AG09319 (cell line): ENCODE measurements at regions not wholly inside any gene's neighbourhood (a gene's known extent, or its start where the extent isn't known, plus 50 kb on each side); places are given as distances from the start of the nearest gene placed in this dataset.
"Not testable (repeated sequence)": the region's sequence is repeated elsewhere in the genome, so short reads cannot be mapped to it uniquely, and the experiment has no call there.

ENCODE experiments used
- DNase-seq: peaks from one replicate; pipeline ENCODE4 v3.0.0-alpha.2; 2010; ENCODE audit warnings: low read depth; ENCODE audit errors: extremely low read depth
- TF ChIP-seq, protein P1 (sequence below): IDR thresholded peaks from 2 replicates; pipeline ENCODE4 v1.5.1; 2011; ENCODE audit warnings: low read depth, mild to moderate bottlenecking, inconsistent platforms, low read length, moderate library complexity

DNA sequence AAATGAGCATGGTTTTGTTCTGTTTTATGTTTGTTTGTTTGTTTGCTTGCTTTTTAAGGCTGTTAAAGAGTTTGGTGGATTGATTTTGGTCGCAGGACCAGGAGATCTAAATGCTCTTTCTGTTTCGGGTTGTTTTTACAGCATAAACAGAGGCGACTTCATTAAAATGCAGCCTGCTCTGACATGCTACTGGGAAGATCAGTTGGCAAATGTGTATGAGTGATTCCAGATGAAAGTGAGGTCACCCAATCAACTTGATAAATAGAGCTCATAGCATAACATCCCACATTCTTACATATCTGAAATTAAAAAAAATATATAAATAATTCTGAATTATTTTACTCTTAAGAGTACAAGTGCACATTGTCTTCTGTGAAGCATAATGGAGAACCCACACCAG is 947.7 kb downstream of the GALC start:
- TF ChIP-seq, protein P1, sequence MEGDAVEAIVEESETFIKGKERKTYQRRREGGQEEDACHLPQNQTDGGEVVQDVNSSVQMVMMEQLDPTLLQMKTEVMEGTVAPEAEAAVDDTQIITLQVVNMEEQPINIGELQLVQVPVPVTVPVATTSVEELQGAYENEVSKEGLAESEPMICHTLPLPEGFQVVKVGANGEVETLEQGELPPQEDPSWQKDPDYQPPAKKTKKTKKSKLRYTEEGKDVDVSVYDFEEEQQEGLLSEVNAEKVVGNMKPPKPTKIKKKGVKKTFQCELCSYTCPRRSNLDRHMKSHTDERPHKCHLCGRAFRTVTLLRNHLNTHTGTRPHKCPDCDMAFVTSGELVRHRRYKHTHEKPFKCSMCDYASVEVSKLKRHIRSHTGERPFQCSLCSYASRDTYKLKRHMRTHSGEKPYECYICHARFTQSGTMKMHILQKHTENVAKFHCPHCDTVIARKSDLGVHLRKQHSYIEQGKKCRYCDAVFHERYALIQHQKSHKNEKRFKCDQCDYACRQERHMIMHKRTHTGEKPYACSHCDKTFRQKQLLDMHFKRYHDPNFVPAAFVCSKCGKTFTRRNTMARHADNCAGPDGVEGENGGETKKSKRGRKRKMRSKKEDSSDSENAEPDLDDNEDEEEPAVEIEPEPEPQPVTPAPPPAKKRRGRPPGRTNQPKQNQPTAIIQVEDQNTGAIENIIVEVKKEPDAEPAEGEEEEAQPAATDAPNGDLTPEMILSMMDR: no peak
- no peak for DNase-seq

DNA sequence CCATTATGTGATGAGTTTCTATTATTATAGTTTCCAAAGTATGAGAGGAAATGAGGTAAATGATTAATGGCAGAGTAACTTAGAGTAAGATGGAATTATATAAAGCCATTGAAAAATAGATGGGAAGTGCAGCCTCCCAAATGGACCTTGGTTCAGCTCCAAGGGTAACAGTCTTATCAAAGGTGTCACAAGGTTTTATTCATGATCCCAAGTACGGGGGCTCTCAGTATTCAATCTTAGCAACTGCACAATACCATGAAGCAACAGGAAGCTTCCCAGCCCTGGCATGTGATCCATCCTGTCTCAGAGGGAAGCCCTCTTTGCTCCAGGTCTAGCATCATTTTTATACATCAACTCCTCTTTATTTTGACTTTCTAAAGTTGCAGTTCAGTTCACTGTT is 948.2 kb downstream of the GALC start:
- TF ChIP-seq, protein P1: no peak
- no peak for DNase-seq

DNA sequence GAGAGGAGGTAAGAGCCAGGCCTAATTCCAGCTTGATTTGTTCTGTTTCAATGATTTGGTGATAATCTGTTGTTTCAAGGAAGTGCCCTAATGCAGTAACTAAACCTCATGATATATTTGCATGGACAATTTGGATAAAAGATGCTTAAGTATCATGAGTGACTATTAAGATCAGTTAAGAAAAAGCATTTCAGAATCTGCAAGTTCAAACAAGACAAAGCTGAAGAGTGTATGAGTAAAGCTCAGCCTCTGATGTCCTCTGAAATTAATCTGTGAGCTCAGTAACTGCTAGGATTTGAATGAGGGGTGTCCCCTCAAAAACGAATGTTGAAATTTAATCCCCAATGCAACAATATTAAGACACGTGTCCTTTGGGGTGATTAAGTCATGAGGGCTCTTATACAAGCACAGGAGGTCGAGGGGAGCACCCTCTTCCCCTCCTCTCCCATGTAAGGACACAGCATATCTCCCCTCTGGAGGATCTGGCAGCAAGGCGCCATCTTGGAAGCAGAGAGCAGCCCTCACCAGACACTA is 949.2 kb downstream of the GALC start:
- TF ChIP-seq, protein P1: no peak
- no peak for DNase-seq

DNA sequence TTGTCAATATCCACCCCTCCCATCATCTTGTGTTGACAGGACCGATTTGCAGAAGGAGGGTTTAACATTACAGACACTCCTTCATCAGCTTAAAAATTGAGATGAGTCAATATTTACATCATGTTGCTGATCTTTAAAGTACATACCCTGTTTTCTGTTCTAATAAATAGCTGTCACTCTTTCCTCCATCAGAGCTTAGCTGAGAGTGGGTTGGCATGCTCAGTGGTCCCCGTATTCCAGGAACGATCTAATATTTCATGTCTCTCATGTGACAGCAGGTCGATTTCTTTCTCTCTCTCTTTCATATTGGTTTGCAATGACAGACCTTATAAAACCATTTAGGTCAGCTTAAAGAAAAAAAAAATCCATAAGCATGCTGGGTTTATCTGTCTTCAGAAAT is 950.6 kb downstream of the GALC start:
- no peak for DNase-seq
- TF ChIP-seq, protein P1: no peak

DNA sequence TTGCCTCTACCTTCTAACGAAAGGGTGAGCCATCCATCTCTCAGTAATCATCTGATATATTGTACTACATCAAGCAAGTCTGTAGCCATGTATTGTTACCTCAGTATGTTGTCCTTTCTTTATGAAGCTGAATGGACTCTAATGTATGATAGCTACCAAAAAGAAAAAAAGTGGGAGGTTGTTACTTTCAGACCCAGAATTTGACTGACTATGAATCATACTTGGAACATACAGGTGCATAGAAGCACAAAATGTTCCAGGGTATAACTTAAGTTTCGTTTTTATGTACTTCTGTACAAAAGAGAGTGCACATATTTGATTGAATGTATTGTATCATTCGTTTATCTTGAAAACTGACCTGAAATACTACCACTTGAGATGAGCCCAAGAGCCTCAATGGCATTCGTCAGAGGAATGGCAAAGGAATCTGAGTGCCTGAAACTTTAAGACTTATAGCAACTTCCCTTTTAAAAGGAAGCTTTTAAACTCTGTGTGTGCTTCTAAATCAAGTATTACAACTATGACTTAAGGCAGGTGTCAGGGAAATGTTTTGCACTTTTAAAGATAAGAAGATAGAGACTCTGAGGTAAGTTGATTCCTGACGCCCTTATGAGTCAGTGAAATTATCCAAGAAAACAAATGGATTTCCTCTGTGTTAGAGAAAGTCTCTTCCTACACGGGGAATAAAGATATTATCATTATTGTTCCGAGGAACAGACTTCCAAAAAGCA is 951.5 kb downstream of the GALC start:
- TF ChIP-seq, protein P1: no peak
- no peak for DNase-seq

DNA sequence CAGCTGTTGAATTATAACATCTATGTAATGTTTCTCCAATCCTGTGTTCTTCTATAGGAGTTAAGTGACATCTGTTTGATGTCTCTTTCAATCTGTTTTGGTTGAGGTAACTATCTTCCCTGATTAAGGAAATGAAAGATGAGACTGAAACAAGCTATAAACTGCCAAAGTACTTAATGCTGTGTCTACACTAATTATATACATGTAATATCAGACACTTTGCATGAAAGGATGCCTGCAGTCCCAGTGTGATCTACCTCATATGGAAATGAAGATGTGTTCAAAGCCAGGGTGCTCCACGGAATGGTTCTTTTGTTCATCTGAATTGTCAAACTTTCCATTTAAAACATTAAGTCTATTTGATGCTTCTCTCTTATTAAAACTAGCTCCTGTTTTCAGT is 958.3 kb downstream of the GALC start:
- DNase-seq: no peak
- TF ChIP-seq, protein P1: no peak

DNA sequence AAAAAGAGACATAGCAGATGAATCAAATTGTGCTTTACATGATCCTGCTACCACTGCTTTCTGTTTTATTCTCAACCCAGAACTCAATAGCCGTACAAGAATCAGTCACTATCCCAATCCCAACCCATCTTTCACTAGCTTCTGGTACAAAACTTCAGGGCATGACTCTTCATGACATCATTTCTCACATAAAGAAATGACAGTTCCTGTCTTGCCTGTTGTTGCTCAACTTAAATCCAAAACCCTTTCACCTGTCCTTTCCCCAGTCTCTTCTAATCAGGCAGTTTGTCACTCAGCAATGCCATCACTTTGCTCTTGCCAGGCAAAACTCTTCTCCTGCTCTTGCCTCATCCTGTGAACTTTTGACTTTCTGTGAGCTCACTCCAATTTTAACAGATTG is 962.8 kb downstream of the GALC start:
- TF ChIP-seq, protein P1: no peak
- DNase-seq: no peak

DNA sequence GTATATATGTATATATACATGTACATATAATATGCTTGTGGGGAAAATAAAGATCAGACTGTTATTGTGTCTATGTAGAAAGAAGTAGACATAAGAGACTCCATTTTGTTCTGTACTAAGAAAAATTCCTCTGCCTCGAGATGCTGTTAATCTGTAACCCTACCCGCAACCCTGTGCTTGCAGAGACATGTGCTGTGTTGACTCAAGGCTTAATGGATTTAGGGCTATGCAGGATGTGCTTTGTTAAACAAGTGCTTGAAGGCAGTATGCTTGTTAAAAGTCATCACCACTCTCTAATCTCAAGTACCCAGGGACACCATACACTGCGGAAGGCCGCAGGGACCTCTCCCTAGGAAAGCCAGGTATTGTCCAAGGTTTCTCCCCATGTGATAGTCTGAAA is 972.9 kb downstream of the GALC start:
- not testable (repeated sequence) for DNase-seq
